Erythroblast (primary cell): ENCODE measurements at regions not wholly inside any gene's neighbourhood (a gene's known extent, or its start where the extent isn't known, plus 50 kb on each side); places are given as distances from the start of the nearest gene placed in this dataset.

Experiments
- GATA1 ChIP-seq: IDR thresholded peaks from 2 replicates; pipeline ENCODE4 v1.6.1; 2011; ENCODE audit warnings: low read depth, mild to moderate bottlenecking, control low read depth, low read length, moderate library complexity
- POLR2A ChIP-seq: IDR thresholded peaks from 2 replicates; pipeline ENCODE4 v1.6.1; 2011; ENCODE audit warnings: mild to moderate bottlenecking, low read length

DNA sequence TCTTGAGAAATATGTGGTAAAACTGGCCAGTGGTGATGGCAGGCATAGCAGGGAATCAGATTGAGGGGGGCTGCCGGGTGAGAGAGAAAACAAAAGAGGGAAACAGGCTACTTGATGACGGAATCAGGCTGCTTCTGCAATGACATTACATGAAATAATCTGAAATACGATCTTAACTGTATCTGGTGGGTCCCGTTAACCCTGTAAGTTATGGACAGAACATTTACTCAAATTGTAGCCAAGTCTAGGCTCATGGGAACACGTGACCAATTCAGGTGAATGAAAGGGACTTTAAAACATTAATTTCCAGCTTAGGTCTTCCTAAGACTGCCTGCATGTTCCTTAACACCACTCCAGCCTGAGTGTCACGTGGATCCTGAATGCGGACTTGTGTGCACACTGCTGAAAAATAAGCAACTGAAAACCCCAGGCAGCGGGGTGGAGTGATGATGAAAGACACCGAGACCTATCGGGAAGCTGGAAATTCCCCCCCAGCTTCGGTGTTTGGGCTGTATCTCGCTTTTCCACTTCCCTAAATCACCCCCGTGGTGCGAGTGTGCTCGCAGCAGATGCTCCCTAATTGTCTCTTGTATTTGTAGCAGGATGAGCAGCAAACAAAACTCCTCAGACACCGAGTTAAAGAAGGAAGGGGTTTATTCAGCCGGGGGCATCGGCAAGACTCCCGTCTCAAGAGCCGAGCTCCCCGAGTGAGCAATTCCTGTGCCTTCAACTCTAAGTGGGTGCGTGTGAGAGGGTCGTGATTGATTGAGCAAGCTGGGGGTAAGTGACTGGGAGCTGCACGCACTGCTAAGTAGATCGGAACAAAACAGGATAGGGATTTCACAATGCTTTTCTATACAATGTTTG lies 145.0 kb upstream of the GRK3 start:
- TF ChIP-seq POLR2A, result no peak
- TF ChIP-seq GATA1, result no peak
